Left ventricle myocardium inferior (tissue), 1 donor: ENCODE measurements at regions not wholly inside any gene's neighbourhood (a gene's known extent, or its start where the extent isn't known, plus 50 kb on each side); places are given as distances from the start of the nearest gene placed in this dataset.

ENCODE experiments used
- DNase-seq: peaks from one replicate; pipeline ENCODE4 v3.0.0-alpha.2; 2020
- H3K27ac ChIP-seq: fragments of 200-600 bp; replicated peaks from 2 replicates; pipeline ENCODE4 v1.8.0; 2021
- H3K27me3 ChIP-seq: fragments of 200-600 bp; 2 replicates; pipeline ENCODE4 v1.8.0; 2021; ENCODE audit warnings: low read depth
- H3K36me3 ChIP-seq: fragments of 200-600 bp; 2 replicates; pipeline ENCODE4 v1.8.0; 2021
- H3K4me1 ChIP-seq: fragments of 200-600 bp; 2 replicates; pipeline ENCODE4 v1.8.0; 2021
- H3K4me3 ChIP-seq: fragments of 200-600 bp; 2 replicates; pipeline ENCODE4 v1.8.0; 2021; ENCODE audit warnings: mild to moderate bottlenecking, moderate library complexity
- H3K9me3 ChIP-seq: fragments of 200-600 bp; replicated peaks from 2 replicates; pipeline ENCODE4 v1.8.0; 2021
- CTCF ChIP-seq: fragments of 200-600 bp; IDR thresholded peaks from 2 replicates; pipeline ENCODE4 v1.8.0; 2021; ENCODE audit warnings: antibody characterized with exemption, mild to moderate bottlenecking, borderline replicate concordance
- intact Hi-C: fragments of 100-400 bp; cut with micrococcal nuclease; formaldehyde crosslinking; loops from one replicate; pipeline ENCODE4 v1.11.0; 2022
- donor health status: DM: no; HTN: yes; CAD: no; lungs with severe emphysema.

- Histone ChIP-seq H3K27ac (no peak overlapping the region), H3K36me3 (no peaks in the 10 kb centered on the region), H3K4me3 (no peak overlapping the region), H3K27me3 (peaks cover 9% of the 10 kb centered on the region), H3K9me3 (no peaks in the 10 kb centered on the region), H3K4me1 (peaks cover 10% of the 10 kb centered on the region)
- DNase-seq: no peak
- intact Hi-C loops: no loop called here
- TF ChIP-seq CTCF: no peak
These were observed 112.3 kb downstream of the RAB11FIP2 start for GRCh38 chr10:117934477-117934876.

GRCh38 chr10:117936141-117936540, 110.6 kb downstream of the RAB11FIP2 start:
- peak overlapping the region; percentile 66 for H3K27ac ChIP-seq
- no peak for TF ChIP-seq CTCF

GRCh38 chr10:117936566-117936965, 110.2 kb downstream of the RAB11FIP2 start:
- intact Hi-C loops: no loop called here
- no peak for DNase-seq
- peaks cover 19% of the 10 kb centered on the region for H3K27me3 ChIP-seq
- no peaks in the 10 kb centered on the region for H3K9me3 ChIP-seq
- peaks cover 10% of the 10 kb centered on the region for H3K4me1 ChIP-seq
- no peak overlapping the region for H3K4me3 ChIP-seq
- no peak for TF ChIP-seq CTCF
- H3K27ac ChIP-seq: peak overlapping the region; percentile 66
- no peaks in the 10 kb centered on the region for H3K36me3 ChIP-seq

More at GRCh38 chr10:117936141-117936540, 110.6 kb downstream of the RAB11FIP2 start:
- Histone ChIP-seq H3K36me3 (no peaks in the 10 kb centered on the region), H3K4me1 (peaks cover 10% of the 10 kb centered on the region), H3K9me3 (no peaks in the 10 kb centered on the region), H3K27me3 (peaks cover 18% of the 10 kb centered on the region), H3K4me3 (no peak overlapping the region)
- peak; percentile 24 for DNase-seq
- intact Hi-C loops: no loop called here

- DNase-seq: no peak
- Histone ChIP-seq H3K27me3 (peaks cover 20% of the 10 kb centered on the region), H3K9me3 (no peaks in the 10 kb centered on the region), H3K4me3 (no peak overlapping the region), H3K36me3 (no peaks in the 10 kb centered on the region), H3K4me1 (peaks cover 10% of the 10 kb centered on the region), H3K27ac (peak overlapping the region; percentile 66)
- intact Hi-C loops: no loop called here
- no peak for TF ChIP-seq CTCF
These were observed 109.8 kb downstream of the RAB11FIP2 start for GRCh38 chr10:117936976-117937375.

GRCh38 chr10:117938104-117938503, 108.6 kb downstream of the RAB11FIP2 start:
- Histone ChIP-seq H3K9me3 (no peaks in the 10 kb centered on the region), H3K27ac (no peak overlapping the region), H3K4me3 (no peak overlapping the region), H3K4me1 (peaks cover 10% of the 10 kb centered on the region), H3K27me3 (peaks cover 20% of the 10 kb centered on the region), H3K36me3 (no peaks in the 10 kb centered on the region)
- intact Hi-C loops: no loop called here
- no peak for DNase-seq
- no peak for TF ChIP-seq CTCF

GRCh38 chr10:117942226-117942625, 104.5 kb downstream of the RAB11FIP2 start:
- H3K4me1 ChIP-seq: no peaks in the 10 kb centered on the region
- peaks cover 33% of the 10 kb centered on the region for H3K27me3 ChIP-seq
- H3K4me3 ChIP-seq: no peak overlapping the region
- no peak for DNase-seq
- no peak for TF ChIP-seq CTCF
- intact Hi-C loops: no loop called here
- no peak overlapping the region for H3K27ac ChIP-seq
- no peaks in the 10 kb centered on the region for H3K9me3 ChIP-seq
- no peaks in the 10 kb centered on the region for H3K36me3 ChIP-seq
